Activated CD4-positive, alpha-beta T cell treated with anti-CD3 and anti-CD28 coated beads, Interleukin-2, amount 10 ng/mL, durations not matched to agents 24 days and 14 days (primary cell): ENCODE measurements at regions not wholly inside any gene's neighbourhood (a gene's known extent, or its start where the extent isn't known, plus 50 kb on each side); places are given as distances from the start of the nearest gene placed in this dataset.

ENCODE experiments used
- DNase-seq: peaks from one replicate; pipeline ENCODE4 v3.0.0; 2022
- H3K27ac Mint-ChIP-seq: one replicate; pipeline ENCODE4 v1.8.0; 2022; ENCODE audit warnings: mild to moderate bottlenecking, mixed read lengths
- H3K27me3 Mint-ChIP-seq: one replicate; pipeline ENCODE4 v1.8.0; 2022; ENCODE audit warnings: mixed read lengths
- H3K36me3 Mint-ChIP-seq: one replicate; pipeline ENCODE4 v1.8.0; 2022; ENCODE audit warnings: low read depth, mild to moderate bottlenecking, mixed read lengths
- H3K4me1 Mint-ChIP-seq: one replicate; pipeline ENCODE4 v1.8.0; 2021; ENCODE audit warnings: mixed read lengths
- H3K4me3 Mint-ChIP-seq: one replicate; pipeline ENCODE4 v1.8.0; 2022; ENCODE audit warnings: mild to moderate bottlenecking, moderate library complexity, mixed read lengths
- H3K9me3 Mint-ChIP-seq: one replicate; pipeline ENCODE4 v1.8.0; 2021; ENCODE audit warnings: mixed read lengths
- intact Hi-C: fragments of 100-400 bp; cut with micrococcal nuclease; formaldehyde crosslinking; loops from one replicate; pipeline ENCODE4 v1.15.1; 2023

- intact Hi-C loops, result no loop called here
- H3K4me1 Mint-ChIP-seq, result no peaks in the 10 kb centered on the region
- no peaks in the 10 kb centered on the region for H3K9me3 Mint-ChIP-seq
- no peaks in the 10 kb centered on the region for H3K36me3 Mint-ChIP-seq
- peaks cover 27% of the 10 kb centered on the region for H3K27me3 Mint-ChIP-seq
- H3K27ac Mint-ChIP-seq, result no peak overlapping the region
- H3K4me3 Mint-ChIP-seq, result no peak overlapping the region
- no peak for DNase-seq
Measured at GRCh38 chr17:45692661-45693060, 91.5 kb upstream of the CRHR1 start.

GRCh38 chr17:45693792-45694191, 90.3 kb upstream of the CRHR1 start:
- Mint-ChIP-seq H3K4me3 (no peak overlapping the region), H3K9me3 (no peaks in the 10 kb centered on the region), H3K27me3 (peaks cover 34% of the 10 kb centered on the region)

GRCh38 chr17:45696442-45696841, 87.7 kb upstream of the CRHR1 start:
- H3K4me3 Mint-ChIP-seq, result no peak overlapping the region
- H3K36me3 Mint-ChIP-seq, result no peaks in the 10 kb centered on the region
- intact Hi-C loops, result no loop called here
- peaks cover 24% of the 10 kb centered on the region for H3K27me3 Mint-ChIP-seq
- no peak overlapping the region for H3K27ac Mint-ChIP-seq
- H3K9me3 Mint-ChIP-seq, result no peaks in the 10 kb centered on the region
- no peak for DNase-seq
- H3K4me1 Mint-ChIP-seq, result no peaks in the 10 kb centered on the region

More at GRCh38 chr17:45693792-45694191, 90.3 kb upstream of the CRHR1 start:
- no peaks in the 10 kb centered on the region for H3K4me1 Mint-ChIP-seq
- no peak for DNase-seq
- no peaks in the 10 kb centered on the region for H3K36me3 Mint-ChIP-seq
- no peak overlapping the region for H3K27ac Mint-ChIP-seq
- intact Hi-C loops, result no loop called here

GRCh38 chr17:45697076-45697475, 87.0 kb upstream of the CRHR1 start:
- DNase-seq, result no peak
- intact Hi-C loops, result no loop called here
- no peak overlapping the region for H3K4me3 Mint-ChIP-seq
- H3K36me3 Mint-ChIP-seq, result no peaks in the 10 kb centered on the region
- H3K27me3 Mint-ChIP-seq, result peaks cover 29% of the 10 kb centered on the region
- H3K9me3 Mint-ChIP-seq, result no peaks in the 10 kb centered on the region
- no peak overlapping the region for H3K27ac Mint-ChIP-seq
- H3K4me1 Mint-ChIP-seq, result no peaks in the 10 kb centered on the region

GRCh38 chr17:45700171-45701090, 83.7 kb upstream of the CRHR1 start:
- Mint-ChIP-seq H3K4me1 (peaks cover 4% of the 10 kb centered on the region), H3K36me3 (no peaks in the 10 kb centered on the region), H3K27me3 (peaks cover 29% of the 10 kb centered on the region), H3K27ac (no peak overlapping the region), H3K4me3 (no peak overlapping the region), H3K9me3 (no peaks in the 10 kb centered on the region)
- intact Hi-C loops, result no loop called here
- no peak for DNase-seq

- intact Hi-C loops, result no loop called here
- Mint-ChIP-seq H3K36me3 (no peaks in the 10 kb centered on the region), H3K27ac (no peak overlapping the region), H3K4me3 (no peak overlapping the region), H3K27me3 (peaks cover 33% of the 10 kb centered on the region), H3K9me3 (no peaks in the 10 kb centered on the region), H3K4me1 (peaks cover 12% of the 10 kb centered on the region)
- no peak for DNase-seq
Measured at GRCh38 chr17:45702666-45703266, 81.4 kb upstream of the CRHR1 start.

- peaks cover 12% of the 10 kb centered on the region for H3K4me1 Mint-ChIP-seq
- H3K27ac Mint-ChIP-seq, result no peak overlapping the region
- intact Hi-C loops, result no loop called here
- DNase-seq, result no peak
- H3K36me3 Mint-ChIP-seq, result no peaks in the 10 kb centered on the region
- peaks cover 34% of the 10 kb centered on the region for H3K27me3 Mint-ChIP-seq
- no peak overlapping the region for H3K4me3 Mint-ChIP-seq
- H3K9me3 Mint-ChIP-seq, result no peaks in the 10 kb centered on the region
Measured at GRCh38 chr17:45703348-45703747, 80.8 kb upstream of the CRHR1 start.

- intact Hi-C loops, result no loop called here
- peaks cover 31% of the 10 kb centered on the region for H3K27me3 Mint-ChIP-seq
- H3K36me3 Mint-ChIP-seq, result no peaks in the 10 kb centered on the region
- no peak overlapping the region for H3K27ac Mint-ChIP-seq
- peaks cover 12% of the 10 kb centered on the region for H3K4me1 Mint-ChIP-seq
- no peak for DNase-seq
- no peak overlapping the region for H3K4me3 Mint-ChIP-seq
- no peaks in the 10 kb centered on the region for H3K9me3 Mint-ChIP-seq
Measured at GRCh38 chr17:45703806-45704205, 80.3 kb upstream of the CRHR1 start.

GRCh38 chr17:45704251-45704650, 79.9 kb upstream of the CRHR1 start:
- intact Hi-C loops, result no loop called here
- Mint-ChIP-seq H3K4me3 (no peak overlapping the region), H3K27me3 (peaks cover 31% of the 10 kb centered on the region), H3K27ac (no peak overlapping the region), H3K36me3 (no peaks in the 10 kb centered on the region), H3K9me3 (no peaks in the 10 kb centered on the region), H3K4me1 (peaks cover 12% of the 10 kb centered on the region)
- no peak for DNase-seq

GRCh38 chr17:45705123-45706009, 78.8 kb upstream of the CRHR1 start:
- intact Hi-C loops, result no loop called here
- Mint-ChIP-seq H3K9me3 (no peaks in the 10 kb centered on the region), H3K36me3 (no peaks in the 10 kb centered on the region), H3K27me3 (peaks cover 26% of the 10 kb centered on the region), H3K4me1 (peaks cover 12% of the 10 kb centered on the region), H3K27ac (peak overlapping the region; percentile 17), H3K4me3 (no peak overlapping the region)
- DNase-seq, result no peak

- H3K4me3 Mint-ChIP-seq, result no peak overlapping the region
- DNase-seq, result no peak
- no peak overlapping the region for H3K27ac Mint-ChIP-seq
- H3K4me1 Mint-ChIP-seq, result peaks cover 12% of the 10 kb centered on the region
- H3K36me3 Mint-ChIP-seq, result no peaks in the 10 kb centered on the region
- intact Hi-C loops, result no loop called here
- peaks cover 24% of the 10 kb centered on the region for H3K27me3 Mint-ChIP-seq
- H3K9me3 Mint-ChIP-seq, result no peaks in the 10 kb centered on the region
Measured at GRCh38 chr17:45706033-45706432, 78.1 kb upstream of the CRHR1 start.

GRCh38 chr17:45708707-45709290, 75.3 kb upstream of the CRHR1 start:
- Mint-ChIP-seq H3K27ac (no peak overlapping the region), H3K4me1 (peaks cover 12% of the 10 kb centered on the region), H3K9me3 (no peaks in the 10 kb centered on the region), H3K27me3 (peaks cover 23% of the 10 kb centered on the region), H3K36me3 (no peaks in the 10 kb centered on the region), H3K4me3 (no peak overlapping the region)
- intact Hi-C loops, result no loop called here
- DNase-seq, result no peak

GRCh38 chr17:45709728-45710288, 74.3 kb upstream of the CRHR1 start:
- Mint-ChIP-seq H3K27me3 (peaks cover 22% of the 10 kb centered on the region), H3K9me3 (no peaks in the 10 kb centered on the region), H3K36me3 (no peaks in the 10 kb centered on the region), H3K27ac (no peak overlapping the region), H3K4me1 (peaks cover 12% of the 10 kb centered on the region), H3K4me3 (no peak overlapping the region)
- DNase-seq, result no peak
- intact Hi-C loops, result no loop called here
